Transverse colon (tissue), 4 donors: ENCODE measurements at regions not wholly inside any gene's neighbourhood (a gene's known extent, or its start where the extent isn't known, plus 50 kb on each side); places are given as distances from the start of the nearest gene placed in this dataset.

Source experiments
- EP300 ChIP-seq: sonication (generic); formaldehyde crosslinking; IDR thresholded peaks from one replicate; pipeline ENCODE4 v1.6.1; 2017; ENCODE audit warnings: antibody characterized with exemption, low read depth
- POLR2A ChIP-seq: fragments of 450-650 bp; IDR thresholded peaks from one replicate; pipeline ENCODE4 v1.6.1; 2016; ENCODE audit warnings: antibody characterized with exemption, mild to moderate bottlenecking, moderate library complexity
- POLR2AphosphoS5 ChIP-seq, 3 donors: sonication (generic); formaldehyde crosslinking; IDR thresholded peaks; one replicate each; pipeline ENCODE4 v1.6.1; 2016; ENCODE audit warnings: antibody characterized with exemption in 3 of 3
- TF ChIP-seq, protein P1 (sequence below), 5 experiments: fragments of 200-600 bp in 3 of 5; fragments of 450-650 bp in 2 of 5; sonication (generic) in 3 of 5; IDR thresholded peaks; 1 replicate in 2 of 5; 2 replicates in 3 of 5; pipeline ENCODE4 v1.5.1; 2016 to 2017; ENCODE audit warnings: antibody characterized with exemption in 5 of 5, inconsistent platforms in 3 of 5, mild to moderate bottlenecking in 2 of 5, moderate library complexity in 1 of 5

DNA sequence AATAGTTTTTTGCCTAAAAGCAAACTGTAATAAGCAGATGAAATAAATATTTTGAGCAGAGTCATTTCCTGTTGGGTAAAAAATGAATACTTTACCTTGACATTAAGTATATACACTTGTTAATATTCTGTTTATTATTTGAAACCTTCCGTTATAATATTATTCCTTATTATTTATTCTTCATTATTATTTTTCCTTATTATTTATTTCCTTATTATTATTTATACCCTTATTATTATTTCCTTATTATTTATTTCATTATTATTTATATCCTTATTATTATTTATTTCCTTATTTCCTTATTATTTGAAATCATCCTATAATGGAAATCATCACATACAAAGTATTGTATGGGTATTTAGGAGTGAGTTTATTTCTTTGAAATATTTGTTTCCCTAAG lies 232.2 kb upstream of the RBBP8 start:
- TF ChIP-seq, protein P1, sequence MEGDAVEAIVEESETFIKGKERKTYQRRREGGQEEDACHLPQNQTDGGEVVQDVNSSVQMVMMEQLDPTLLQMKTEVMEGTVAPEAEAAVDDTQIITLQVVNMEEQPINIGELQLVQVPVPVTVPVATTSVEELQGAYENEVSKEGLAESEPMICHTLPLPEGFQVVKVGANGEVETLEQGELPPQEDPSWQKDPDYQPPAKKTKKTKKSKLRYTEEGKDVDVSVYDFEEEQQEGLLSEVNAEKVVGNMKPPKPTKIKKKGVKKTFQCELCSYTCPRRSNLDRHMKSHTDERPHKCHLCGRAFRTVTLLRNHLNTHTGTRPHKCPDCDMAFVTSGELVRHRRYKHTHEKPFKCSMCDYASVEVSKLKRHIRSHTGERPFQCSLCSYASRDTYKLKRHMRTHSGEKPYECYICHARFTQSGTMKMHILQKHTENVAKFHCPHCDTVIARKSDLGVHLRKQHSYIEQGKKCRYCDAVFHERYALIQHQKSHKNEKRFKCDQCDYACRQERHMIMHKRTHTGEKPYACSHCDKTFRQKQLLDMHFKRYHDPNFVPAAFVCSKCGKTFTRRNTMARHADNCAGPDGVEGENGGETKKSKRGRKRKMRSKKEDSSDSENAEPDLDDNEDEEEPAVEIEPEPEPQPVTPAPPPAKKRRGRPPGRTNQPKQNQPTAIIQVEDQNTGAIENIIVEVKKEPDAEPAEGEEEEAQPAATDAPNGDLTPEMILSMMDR (IDR thresholded peaks at IDR 0.05): no peak
- TF ChIP-seq POLR2A: no peak
- TF ChIP-seq POLR2AphosphoS5 (IDR thresholded peaks at IDR 0.05): no peak
- no peak for TF ChIP-seq EP300
